IMR-90 (cell line): ENCODE measurements at regions not wholly inside any gene's neighbourhood (a gene's known extent, or its start where the extent isn't known, plus 50 kb on each side); places are given as distances from the start of the nearest gene placed in this dataset.

Experiments used
- ATAC-seq: fragments of 200-7000 bp; cut with Tn5 transposase; 2 replicates; pipeline ENCODE4 v1.9.1; 2020; ENCODE audit warnings: low read depth, mild to moderate bottlenecking, moderate library complexity
- BruUV-seq: library from RNA; stranded (reverse); fragments of 400-500 nt; replicated peaks from 2 replicates; lab custom pipeline; 2021; lab: Mats Ljungman, UMichigan
- CTCF ChIA-PET: fragments of 300-600 bp; formaldehyde crosslinking; extraction: SDS; loops from one replicate; lab custom pipeline; 2021; ENCODE audit warnings: antibody characterized with exemption; lab: Yijun Ruan, JAX
- POLR2A ChIA-PET: fragments of 300-600 bp; sonication (Branson Sonifier 250); formaldehyde crosslinking; loops from one replicate; lab custom pipeline; 2022; ENCODE audit warnings: antibody characterized with exemption; ENCODE audit not compliant: unreplicated experiment; lab: Charles Lee
- DNase-seq: peaks from one replicate; pipeline ENCODE4 v3.0.0; 2013
- H2AFZ ChIP-seq: replicated peaks from 2 replicates; pipeline ENCODE3; 2013; ENCODE audit warnings: low read length, mild to moderate bottlenecking; ENCODE audit not compliant: poor library complexity
- H2AK5ac ChIP-seq: 2 replicates; pipeline ENCODE4 v1.6.1; 2013; ENCODE audit warnings: low read depth, low read length, inconsistent platforms
- H2AK9ac ChIP-seq: replicated peaks from 2 replicates; pipeline ENCODE3; 2013; ENCODE audit warnings: mild to moderate bottlenecking, low read depth, low read length, moderate library complexity; ENCODE audit not compliant: poor library complexity
- H2BK120ac ChIP-seq: 2 replicates; pipeline ENCODE4 v1.6.1; 2013; ENCODE audit warnings: low read depth, low read length, inconsistent platforms
- H2BK15ac ChIP-seq: 3 replicates; pipeline ENCODE4 v1.6.1; 2013; ENCODE audit warnings: low read depth, low read length, inconsistent platforms
- H2BK20ac ChIP-seq: 2 replicates; pipeline ENCODE4 v1.6.1; 2013; ENCODE audit warnings: low read depth, mild to moderate bottlenecking, inconsistent platforms, low read length, moderate library complexity
- H2BK5ac ChIP-seq: 2 replicates; pipeline ENCODE4 v1.6.1; 2013; ENCODE audit warnings: mild to moderate bottlenecking, low read depth, low read length, inconsistent platforms; ENCODE audit not compliant: poor library complexity, severe bottlenecking
- H3K14ac ChIP-seq: replicated peaks from 2 replicates; pipeline ENCODE4 v1.6.1; 2013; ENCODE audit warnings: low read depth, low read length, inconsistent platforms
- H3K18ac ChIP-seq: 2 replicates; pipeline ENCODE4 v1.6.1; 2013; ENCODE audit warnings: low read depth, low read length, control low read depth
- H3K23ac ChIP-seq: 2 replicates; pipeline ENCODE4 v1.6.1; 2013; ENCODE audit warnings: low read depth, low read length, inconsistent platforms
- H3K27ac ChIP-seq: 2 replicates; pipeline ENCODE4 v1.5.1; 2013; ENCODE audit warnings: mild to moderate bottlenecking, control low read depth, low read length; ENCODE audit not compliant: insufficient read depth
- H3K27me3 ChIP-seq: 2 replicates; pipeline ENCODE4 v1.6.1; 2013; ENCODE audit warnings: low read length; ENCODE audit not compliant: control insufficient read depth, insufficient read depth
- H3K36me3 ChIP-seq: 2 replicates; pipeline ENCODE4 v1.6.1; 2013; ENCODE audit warnings: low read length, mixed read lengths; ENCODE audit not compliant: control insufficient read depth, insufficient read depth
- H3K4ac ChIP-seq: 2 replicates; pipeline ENCODE4 v1.6.1; 2013; ENCODE audit warnings: low read depth, low read length, inconsistent platforms
- H3K4me1 ChIP-seq: 2 replicates; pipeline ENCODE4 v1.6.1; 2013; ENCODE audit warnings: low read length, mixed read lengths; ENCODE audit not compliant: control insufficient read depth, insufficient read depth
- H3K4me2 ChIP-seq: 2 replicates; pipeline ENCODE4 v1.6.1; 2013; ENCODE audit warnings: low read depth, mild to moderate bottlenecking, control low read depth, low read length, moderate library complexity
- H3K4me3 ChIP-seq: 2 replicates; pipeline ENCODE4 v1.5.1; 2013; ENCODE audit warnings: low read depth, mild to moderate bottlenecking, control low read depth, low read length, moderate library complexity; ENCODE audit not compliant: insufficient read depth
- H3K56ac ChIP-seq: 2 replicates; pipeline ENCODE4 v1.6.1; 2013; ENCODE audit warnings: low read length, inconsistent platforms; ENCODE audit not compliant: insufficient read depth; ENCODE audit errors: extremely low read depth
- H3K79me1 ChIP-seq, 2 experiments: 2 replicates each; pipeline ENCODE4 v1.6.1; 2013; ENCODE audit warnings: low read length in 2 of 2, inconsistent platforms in 1 of 2, low read depth in 1 of 2
- H3K9ac ChIP-seq: 2 replicates; pipeline ENCODE4 v1.6.1; 2013; ENCODE audit warnings: low read depth, low read length, control low read depth
- H3K9me1 ChIP-seq: 2 replicates; pipeline ENCODE4 v1.6.1; 2013; ENCODE audit warnings: low read length, inconsistent platforms; ENCODE audit not compliant: insufficient read depth
- H3K9me3 ChIP-seq: 2 replicates; pipeline ENCODE4 v1.6.1; 2013; ENCODE audit warnings: low read length; ENCODE audit not compliant: control insufficient read depth, insufficient read depth
- H4K20me1 ChIP-seq: 2 replicates; pipeline ENCODE4 v1.6.1; 2013; ENCODE audit warnings: low read length, inconsistent platforms; ENCODE audit not compliant: insufficient read depth
- H4K5ac ChIP-seq: 2 replicates; pipeline ENCODE4 v1.6.1; 2013; ENCODE audit warnings: mild to moderate bottlenecking, low read depth, low read length, control low read depth
- H4K8ac ChIP-seq, 2 experiments: 2 replicates each; pipeline ENCODE4 v1.6.1; 2013; ENCODE audit warnings: low read depth in 2 of 2, low read length in 2 of 2, control low read depth in 1 of 2, inconsistent platforms in 1 of 2
- H4K91ac ChIP-seq: 2 replicates; pipeline ENCODE4 v1.6.1; 2013; ENCODE audit warnings: low read depth, low read length, inconsistent platforms; ENCODE audit not compliant: insufficient read depth
- CEBPB ChIP-seq: IDR thresholded peaks from 2 replicates; pipeline ENCODE4 v1.6.1; 2012; ENCODE audit warnings: low read depth, low read length, improper control_type of control experiment
- CHD1 ChIP-seq: IDR thresholded peaks from 2 replicates; pipeline ENCODE4 v1.6.1; 2012; ENCODE audit warnings: low read depth, low read length, improper control_type of control experiment
- CTCF ChIP-seq: conservative IDR thresholded peaks from 2 replicates; pipeline ENCODE4 v1.5.1; 2012; ENCODE audit warnings: mild to moderate bottlenecking, low read depth, low read length, improper control_type of control experiment
- MAFK ChIP-seq: IDR thresholded peaks from 2 replicates; pipeline ENCODE4 v1.6.1; 2012; ENCODE audit warnings: low read depth, low read length, improper control_type of control experiment
- MAZ ChIP-seq: IDR thresholded peaks from 2 replicates; pipeline ENCODE4 v1.6.1; 2012; ENCODE audit warnings: low read depth, mild to moderate bottlenecking, low read length, improper control_type of control experiment, moderate library complexity, borderline replicate concordance
- MXI1 ChIP-seq: IDR thresholded peaks from 2 replicates; pipeline ENCODE4 v1.6.1; 2012; ENCODE audit warnings: low read depth, mild to moderate bottlenecking, low read length, moderate library complexity, borderline replicate concordance
- NFE2L2 ChIP-seq: fragments of 150-350 bp; IDR thresholded peaks from 2 replicates; pipeline ENCODE4 v1.6.1; 2016; ENCODE audit warnings: low read depth, mild to moderate bottlenecking, low read length
- RAD21 ChIP-seq: IDR thresholded peaks from 2 replicates; pipeline ENCODE4 v1.6.1; 2012; ENCODE audit warnings: low read length, improper control_type of control experiment
- RFX5 ChIP-seq: IDR thresholded peaks from 2 replicates; pipeline ENCODE4 v1.8.0; 2012; ENCODE audit warnings: low read depth, mild to moderate bottlenecking, low read length, moderate library complexity
- WGBS, 2 experiments: methylation state at CpG; one replicate each; pipeline versions ENCODE4 v1.1.5 to v1.1.7; 2013; ENCODE audit warnings: missing lambda C conversion rate in 2 of 2; ENCODE audit not compliant: insufficient read length in 1 of 2; ENCODE audit errors: extremely low coverage in 2 of 2; 5-methylcytosine and 5-hydroxymethylcytosine counted together
- dilution Hi-C: fragments of 300-500 bp; cut with HindIII; formaldehyde crosslinking; loops from one replicate; pipeline ENCODE4 v1.14.3; 2018; ENCODE audit warnings: low sequenced_read_pairs; ENCODE audit not compliant: unreplicated experiment
- in situ Hi-C: fragments of 300-500 bp; cut with MboI; formaldehyde crosslinking; loops from 3 replicates; pipeline ENCODE4 v1.14.3; 2019; ENCODE audit warnings: low sequenced_read_pairs, inconsistent platforms, mixed read lengths
- intact Hi-C: fragments of 100-400 bp; cut with micrococcal nuclease; formaldehyde crosslinking; loops from 2 replicates; pipeline ENCODE4 v1.10.0; 2022
- TF ChIP-seq, protein P1 (sequence below): fragments of 150-350 bp; IDR thresholded peaks from 2 replicates; pipeline ENCODE4 v1.6.1; 2017; ENCODE audit warnings: mild to moderate bottlenecking, antibody characterized with exemption, low read length, low read depth
- TF ChIP-seq, protein P2 (sequence below): fragments of 150-350 bp; IDR thresholded peaks from 2 replicates; pipeline ENCODE4 v1.6.1; 2016; ENCODE audit warnings: low read depth, mild to moderate bottlenecking, low read length, moderate library complexity, borderline replicate concordance

DNA sequence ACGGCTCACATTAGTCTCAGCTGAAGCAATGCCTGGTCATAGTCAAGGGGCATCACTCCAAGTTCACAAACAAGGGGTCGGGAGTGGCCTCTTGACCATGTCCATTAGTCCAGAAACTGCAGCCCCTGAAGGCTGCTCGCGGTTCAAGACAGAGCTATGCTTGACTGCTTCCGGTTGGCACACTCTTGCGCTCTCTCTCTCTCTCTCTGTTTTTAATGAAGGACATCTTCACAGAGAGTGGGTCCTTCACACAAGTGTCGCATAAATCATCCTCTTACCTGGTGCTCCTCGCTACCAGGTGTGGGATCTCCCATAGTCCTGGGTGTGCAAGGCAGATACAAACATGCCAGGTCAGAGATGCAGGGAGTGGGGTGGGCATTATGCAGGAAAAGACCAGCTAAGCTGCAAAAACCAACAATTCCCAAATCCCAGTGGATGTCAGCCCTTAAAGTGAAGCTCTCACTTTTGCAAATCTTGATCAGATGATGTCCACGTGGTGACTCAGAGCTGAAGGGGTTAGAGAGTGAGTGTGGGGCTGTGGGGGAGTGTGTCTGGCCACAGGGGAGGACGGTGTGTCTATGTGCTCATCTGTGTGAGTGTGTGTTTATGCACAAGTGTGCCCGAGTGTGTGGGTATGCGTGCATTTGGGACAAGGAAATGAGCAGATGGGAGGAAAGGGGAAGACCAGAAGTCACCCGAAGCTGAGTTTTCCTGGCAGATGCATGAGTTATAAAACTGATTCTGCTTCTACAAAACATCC lies 83.7 kb upstream of the PPP2R2D start:
- intact Hi-C loops (no loop called here), dilution Hi-C loops (no loop called here), in situ Hi-C loops (no loop called here)
- no peaks in the 10 kb centered on the region for H3K27me3 ChIP-seq
- H4K8ac ChIP-seq: no peak overlapping the region
- no peaks in the 10 kb centered on the region for H3K79me1 ChIP-seq
- no peak overlapping the region for H3K14ac ChIP-seq
- ATAC-seq (no peak), DNase-seq (no peak)
- 48% methylated on average over 8 of the region's 13 CpGs; no CpG with 5 or more reads in 1 of the 2 experiments for WGBS, 2 experiments
- no peak overlapping the region for H2BK120ac ChIP-seq
- POLR2A ChIA-PET: no interaction called here
- H3K18ac ChIP-seq: no peak overlapping the region
- no peaks in the 10 kb centered on the region for H3K9me1 ChIP-seq
- no peak overlapping the region for H2BK5ac ChIP-seq
- H2AFZ ChIP-seq: no peak overlapping the region
- H3K9ac ChIP-seq: no peak overlapping the region
- H3K36me3 ChIP-seq: no peaks in the 10 kb centered on the region
- peaks cover 43% of the 10 kb centered on the region for H3K9me3 ChIP-seq
- H3K56ac ChIP-seq: no peak overlapping the region
- no peak overlapping the region for H3K4me2 ChIP-seq
- H3K4ac ChIP-seq: no peak overlapping the region
- no TSS peak for BruUV-seq
- CTCF ChIA-PET: no interaction called here
- H4K20me1 ChIP-seq: no peaks in the 10 kb centered on the region
- no peak overlapping the region for H2BK20ac ChIP-seq
- no peak overlapping the region for H3K27ac ChIP-seq
- no peak overlapping the region for H3K23ac ChIP-seq
- H2AK5ac ChIP-seq: no peak overlapping the region
- H2AK9ac ChIP-seq: no peak overlapping the region
- no peak overlapping the region for H4K5ac ChIP-seq
- no peaks in the 10 kb centered on the region for H3K4me1 ChIP-seq
- H3K4me3 ChIP-seq: no peak overlapping the region
- no peak overlapping the region for H2BK15ac ChIP-seq
- no peak overlapping the region for H4K91ac ChIP-seq
- TF ChIP-seq, protein P1, sequence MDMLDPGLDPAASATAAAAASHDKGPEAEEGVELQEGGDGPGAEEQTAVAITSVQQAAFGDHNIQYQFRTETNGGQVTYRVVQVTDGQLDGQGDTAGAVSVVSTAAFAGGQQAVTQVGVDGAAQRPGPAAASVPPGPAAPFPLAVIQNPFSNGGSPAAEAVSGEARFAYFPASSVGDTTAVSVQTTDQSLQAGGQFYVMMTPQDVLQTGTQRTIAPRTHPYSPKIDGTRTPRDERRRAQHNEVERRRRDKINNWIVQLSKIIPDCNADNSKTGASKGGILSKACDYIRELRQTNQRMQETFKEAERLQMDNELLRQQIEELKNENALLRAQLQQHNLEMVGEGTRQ: no peak
- no peak for TF ChIP-seq RFX5
- TF ChIP-seq CHD1: no peak
- TF ChIP-seq CTCF: no peak
- no peak for TF ChIP-seq RAD21
- TF ChIP-seq, protein P2, sequence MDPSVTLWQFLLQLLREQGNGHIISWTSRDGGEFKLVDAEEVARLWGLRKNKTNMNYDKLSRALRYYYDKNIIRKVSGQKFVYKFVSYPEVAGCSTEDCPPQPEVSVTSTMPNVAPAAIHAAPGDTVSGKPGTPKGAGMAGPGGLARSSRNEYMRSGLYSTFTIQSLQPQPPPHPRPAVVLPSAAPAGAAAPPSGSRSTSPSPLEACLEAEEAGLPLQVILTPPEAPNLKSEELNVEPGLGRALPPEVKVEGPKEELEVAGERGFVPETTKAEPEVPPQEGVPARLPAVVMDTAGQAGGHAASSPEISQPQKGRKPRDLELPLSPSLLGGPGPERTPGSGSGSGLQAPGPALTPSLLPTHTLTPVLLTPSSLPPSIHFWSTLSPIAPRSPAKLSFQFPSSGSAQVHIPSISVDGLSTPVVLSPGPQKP: no peak
- TF ChIP-seq CEBPB: no peak
- TF ChIP-seq MXI1: no peak
- no peak for TF ChIP-seq MAFK
- TF ChIP-seq MAZ: no peak
- no peak for TF ChIP-seq NFE2L2
